ENCODE measurements at regions not wholly inside any gene's neighbourhood (a gene's known extent, or its start where the extent isn't known, plus 50 kb on each side); places are given as distances from the start of the nearest gene placed in this dataset.

GRCh38 chr5:123914333-123914732 is 402.4 kb downstream of the CSNK1G3 start:
- TF ChIP-seq POLR2A (IDR thresholded peaks at IDR 0.05; ENCODE audit: borderline replicate concordance, extremely low read depth, insufficient read depth, insufficient read length) (no peak), RAD21 (IDR thresholded peaks at IDR 0.05; ENCODE audit: low read depth) (no peak), POLR2AphosphoS5 (IDR thresholded peaks at IDR 0.05; ENCODE audit: low read depth, low read length) (no peak), FOSL1 (IDR thresholded peaks at IDR 0.05; ENCODE audit: low read depth) (no peak), CTCF (IDR thresholded peaks at IDR 0.05 in 2 of 3, conservative IDR thresholded peaks at IDR 0.05 in 1 of 3; ENCODE audit: borderline replicate concordance in 1 of 3, insufficient read depth in 1 of 3, low read depth in 2 of 3, low read length in 2 of 3) (no peak), SP1 (IDR thresholded peaks at IDR 0.05; ENCODE audit: low read depth) (no peak), EZH2phosphoT487 (IDR thresholded peaks at IDR 0.05; ENCODE audit: borderline replicate concordance) (no peak), ZNF274 (IDR thresholded peaks at IDR 0.05; ENCODE audit: low read depth, low read length) (no peak), ZFX (IDR thresholded peaks at IDR 0.05) (no peak), JUND (IDR thresholded peaks at IDR 0.05) (no peak), YY1 (IDR thresholded peaks at IDR 0.05; ENCODE audit: extremely low read depth, insufficient replicate concordance, low read depth, low read length) (no peak), EZH2 (IDR thresholded peaks at IDR 0.05) (no peak), SIN3A (IDR thresholded peaks at IDR 0.05; ENCODE audit: low read depth) (no peak)

All from HCT116 (cell line).